K562 (cell line): ENCODE measurements at regions not wholly inside any gene's neighbourhood (a gene's known extent, or its start where the extent isn't known, plus 50 kb on each side); places are given as distances from the start of the nearest gene placed in this dataset.

Source experiments
- ATAC-seq: fragments of 200-7000 bp; cut with Tn5 transposase; 3 replicates; pipeline ENCODE4 v1.9.1; 2020; ENCODE audit warnings: moderate library complexity
- BruUV-seq: library from RNA; stranded (reverse); fragments of 400-500 nt; replicated peaks from 2 replicates; lab custom pipeline; 2021; lab: Mats Ljungman, UMichigan
- CTCF ChIA-PET: fragments of 300-600 bp; formaldehyde crosslinking; extraction: SDS; loops from one replicate; lab custom pipeline; 2021; ENCODE audit warnings: low intra/inter-chr PET ratio; lab: Yijun Ruan, JAX
- POLR2A ChIA-PET: fragments of 300-600, 350-650 bp; sonication (Branson Sonifier 250); formaldehyde crosslinking; extraction: SDS; loops from one replicate; lab custom pipeline; 2021; ENCODE audit warnings: antibody characterized with exemption, inconsistent platforms; lab: Yijun Ruan, JAX
- DNase-seq, 4 experiments: peaks; one replicate each; pipeline versions ENCODE4 v3.0.0 to v3.0.0-alpha.2; 2011 to 2018; ENCODE audit warnings: low spot score in 3 of 4, mixed read lengths in 3 of 4; ENCODE audit errors: extremely low read depth in 1 of 4
- FAIRE-seq: peaks from 2 replicates; lab custom pipeline; 2011; peaks lifted over from hg19 to GRCh38; lab: Jason Lieb, UNC
- H2AFZ ChIP-seq: 2 replicates; pipeline ENCODE4 v1.6.0; 2011; ENCODE audit warnings: low read depth, low read length, control low read depth, inconsistent platforms
- H3K27ac ChIP-seq: fragments of 200-600 bp; 3 replicates; pipeline ENCODE4 v1.8.0; 2011; ENCODE audit warnings: low read depth, mild to moderate bottlenecking, control low read depth, inconsistent platforms, low read length, moderate library complexity, mixed read lengths; ENCODE audit errors: extremely low read depth
- H3K27me3 ChIP-seq, 2 experiments: fragments of 300-600 bp in 1 of 2; 2 replicates in 1 of 2; 3 replicates in 1 of 2; pipeline versions ENCODE4 v1.6.0 to v1.8.0; 2011; ENCODE audit warnings: inconsistent platforms in 2 of 2, low read length in 2 of 2, mild to moderate bottlenecking in 1 of 2, mixed read lengths in 1 of 2, moderate library complexity in 1 of 2; ENCODE audit not compliant: control insufficient read depth in 2 of 2, insufficient read depth in 2 of 2
- H3K36me3 ChIP-seq: fragments of 300-600 bp; 3 replicates; pipeline ENCODE4 v1.8.0; 2011; ENCODE audit warnings: mild to moderate bottlenecking, low read length, inconsistent platforms; ENCODE audit not compliant: control insufficient read depth, insufficient read depth
- H3K4me1 ChIP-seq, 2 experiments: fragments of 200-600 bp in 1 of 2; replicated peaks in 1 of 2; 2 replicates in 1 of 2; 3 replicates in 1 of 2; pipeline versions ENCODE4 v1.5.1 to v1.8.0; 2011; ENCODE audit warnings: inconsistent platforms in 2 of 2, low read length in 2 of 2, mild to moderate bottlenecking in 1 of 2, mixed read lengths in 1 of 2, moderate library complexity in 1 of 2; ENCODE audit not compliant: control insufficient read depth in 2 of 2, insufficient read depth in 2 of 2
- H3K4me2 ChIP-seq: 2 replicates; pipeline ENCODE4 v1.6.1; 2011; ENCODE audit warnings: low read length, control low read depth, inconsistent platforms, mixed read lengths; ENCODE audit not compliant: insufficient read depth
- H3K4me3 ChIP-seq: fragments of 200-600 bp; sonication (generic), shearing (Covaris generic); 2 replicates; pipeline ENCODE4 v1.5.1; 2016; ENCODE audit warnings: control low read depth, inconsistent platforms
- H3K79me2 ChIP-seq: fragments of 200-600 bp; 3 replicates; pipeline ENCODE4 v1.8.0; 2011; ENCODE audit warnings: low read length, inconsistent platforms; ENCODE audit not compliant: control insufficient read depth, insufficient read depth
- H3K9ac ChIP-seq, 2 experiments: 2 replicates each; pipeline versions ENCODE4 v1.6.0 to v1.6.1; 2011; ENCODE audit warnings: low read depth in 2 of 2, low read length in 2 of 2, control low read depth in 1 of 2, inconsistent platforms in 1 of 2, mild to moderate bottlenecking in 1 of 2, mixed read lengths in 1 of 2; ENCODE audit not compliant: insufficient read depth in 1 of 2
- H3K9me1 ChIP-seq: one replicate; pipeline ENCODE4 v1.6.0; 2011; ENCODE audit warnings: inconsistent platforms, mild to moderate bottlenecking, low read length, moderate library complexity; ENCODE audit not compliant: control insufficient read depth, insufficient read depth
- H3K9me3 ChIP-seq: replicated peaks from 2 replicates; pipeline ENCODE4 v1.5.1; 2011; ENCODE audit warnings: low read depth, low read length, inconsistent platforms; ENCODE audit not compliant: control insufficient read depth, insufficient read depth
- H4K20me1 ChIP-seq: replicated peaks from 2 replicates; pipeline ENCODE4 v1.6.1; 2011; ENCODE audit warnings: low read length, inconsistent platforms, mixed read lengths; ENCODE audit not compliant: control insufficient read depth, insufficient read depth
- FOXJ3 ChIP-seq: sonication (generic); formaldehyde crosslinking; IDR thresholded peaks from 2 replicates; pipeline ENCODE4 v1.4.0; 2020; ENCODE audit warnings: mild to moderate bottlenecking, missing genetic modification reagents
- GATAD2A ChIP-seq: fragments of 450-650 bp; IDR thresholded peaks from 2 replicates; pipeline ENCODE4 v1.6.1; 2017
- POLR2H ChIP-seq: IDR thresholded peaks from 2 replicates; pipeline ENCODE4 v1.6.1; 2016; ENCODE audit warnings: missing genetic modification characterization, low read depth, mild to moderate bottlenecking, control low read depth, missing compliant biosample characterization, moderate library complexity
- SAFB2 ChIP-seq: fragments of 200-400 bp; formaldehyde crosslinking; IDR thresholded peaks from 2 replicates; pipeline ENCODE4 v1.6.1; 2018; ENCODE audit warnings: borderline replicate concordance, low read length, low read depth, moderate library complexity; ENCODE audit not compliant: severe bottlenecking
- ZBTB7A ChIP-seq: IDR thresholded peaks from 2 replicates; pipeline ENCODE4 v1.6.1; 2011; ENCODE audit warnings: low read depth, mild to moderate bottlenecking, low read length, moderate library complexity, borderline replicate concordance; ENCODE audit not compliant: control insufficient read depth
- ZKSCAN3 ChIP-seq: fragments of 250-450 bp; sonication (Bioruptor Pico); IDR thresholded peaks from 2 replicates; pipeline ENCODE4 v1.4.0; 2020
- WGBS: fragments of 100-300 bp; shearing (Covaris generic); methylation state at CpG from one replicate; pipeline ENCODE4 v1.1.6; 2016; ENCODE audit warnings: low coverage, mixed read lengths; ENCODE audit not compliant: insufficient coverage; ENCODE audit errors: missing lambda C conversion rate; 5-methylcytosine and 5-hydroxymethylcytosine counted together
- in situ Hi-C: fragments of 300-500 bp; cut with MboI; formaldehyde crosslinking; loops from 4 replicates; pipeline ENCODE4 v1.15.0; 2018; ENCODE audit warnings: inconsistent platforms, mixed read lengths
- intact Hi-C: fragments of 100-400 bp; cut with micrococcal nuclease; formaldehyde crosslinking; loops from 2 replicates; pipeline ENCODE4 v1.14.2; 2022
- TF ChIP-seq, protein P1 (sequence below): IDR thresholded peaks from 3 replicates; pipeline ENCODE4 v1.6.1; 2011; ENCODE audit warnings: borderline replicate concordance, mild to moderate bottlenecking, moderate library complexity; ENCODE audit not compliant: insufficient read length; ENCODE audit errors: extremely low read depth
- TF ChIP-seq, protein P2 (sequence below): fragments of 250-450 bp; sonication (Bioruptor Pico); IDR thresholded peaks from 2 replicates; pipeline ENCODE4 v1.4.0; 2020; ENCODE audit warnings: borderline replicate concordance
- TF ChIP-seq, protein P3 (sequence below): fragments of 450-650 bp; IDR thresholded peaks from 2 replicates; pipeline ENCODE4 v1.6.1; 2016; ENCODE audit warnings: low read depth, mild to moderate bottlenecking, moderate library complexity
- TF ChIP-seq, protein P4 (sequence below): fragments of 250-450 bp; sonication (Bioruptor Pico); IDR thresholded peaks from 2 replicates; pipeline ENCODE4 v1.4.0; 2020; ENCODE audit warnings: mild to moderate bottlenecking, moderate library complexity

DNA sequence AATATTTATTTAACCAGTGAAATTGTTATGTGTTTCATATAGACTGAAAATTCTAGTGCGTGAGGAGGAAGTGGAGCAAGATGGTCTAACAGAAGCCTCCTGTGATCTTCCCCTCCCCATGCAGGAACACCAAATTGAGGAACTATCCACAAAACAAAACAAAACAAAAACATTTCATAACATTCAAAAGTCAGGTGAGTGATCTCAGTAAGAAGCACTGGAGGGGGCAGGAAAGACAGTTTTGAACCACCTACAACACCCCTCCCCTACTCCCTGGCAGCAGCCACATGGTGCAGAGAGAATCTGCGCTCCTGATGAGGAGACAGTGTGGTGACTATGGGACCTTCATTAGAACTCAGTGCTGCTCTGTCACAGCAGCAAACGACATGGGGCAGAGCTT lies 221.9 kb upstream of the SEMA3C start (continued):
- TF ChIP-seq, protein P1, sequence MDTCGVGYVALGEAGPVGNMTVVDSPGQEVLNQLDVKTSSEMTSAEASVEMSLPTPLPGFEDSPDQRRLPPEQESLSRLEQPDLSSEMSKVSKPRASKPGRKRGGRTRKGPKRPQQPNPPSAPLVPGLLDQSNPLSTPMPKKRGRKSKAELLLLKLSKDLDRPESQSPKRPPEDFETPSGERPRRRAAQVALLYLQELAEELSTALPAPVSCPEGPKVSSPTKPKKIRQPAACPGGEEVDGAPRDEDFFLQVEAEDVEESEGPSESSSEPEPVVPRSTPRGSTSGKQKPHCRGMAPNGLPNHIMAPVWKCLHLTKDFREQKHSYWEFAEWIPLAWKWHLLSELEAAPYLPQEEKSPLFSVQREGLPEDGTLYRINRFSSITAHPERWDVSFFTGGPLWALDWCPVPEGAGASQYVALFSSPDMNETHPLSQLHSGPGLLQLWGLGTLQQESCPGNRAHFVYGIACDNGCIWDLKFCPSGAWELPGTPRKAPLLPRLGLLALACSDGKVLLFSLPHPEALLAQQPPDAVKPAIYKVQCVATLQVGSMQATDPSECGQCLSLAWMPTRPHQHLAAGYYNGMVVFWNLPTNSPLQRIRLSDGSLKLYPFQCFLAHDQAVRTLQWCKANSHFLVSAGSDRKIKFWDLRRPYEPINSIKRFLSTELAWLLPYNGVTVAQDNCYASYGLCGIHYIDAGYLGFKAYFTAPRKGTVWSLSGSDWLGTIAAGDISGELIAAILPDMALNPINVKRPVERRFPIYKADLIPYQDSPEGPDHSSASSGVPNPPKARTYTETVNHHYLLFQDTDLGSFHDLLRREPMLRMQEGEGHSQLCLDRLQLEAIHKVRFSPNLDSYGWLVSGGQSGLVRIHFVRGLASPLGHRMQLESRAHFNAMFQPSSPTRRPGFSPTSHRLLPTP: no peak
- TF ChIP-seq, all 486 proteins: peak for 0

DNA sequence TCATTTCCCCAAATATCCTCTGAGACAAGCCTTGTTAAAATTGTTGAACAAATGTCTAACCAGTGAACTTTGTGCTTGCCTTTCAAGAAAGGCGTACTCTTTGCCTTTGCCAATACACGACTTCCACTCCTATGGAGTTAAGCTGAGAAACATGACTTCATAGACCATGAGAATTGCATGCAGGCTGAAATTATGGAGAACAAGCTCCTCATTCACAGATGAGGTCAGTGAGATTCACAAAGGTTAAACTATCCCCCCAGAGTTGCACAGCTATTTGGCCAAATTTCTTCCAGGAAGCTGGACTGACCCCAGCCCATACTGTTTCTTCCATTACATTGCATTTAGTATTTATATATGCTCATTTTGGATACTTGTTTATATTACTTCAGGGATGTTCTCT lies 221.4 kb upstream of the SEMA3C start:
- FAIRE-seq (no peak), ATAC-seq (no peak), DNase-seq (no peak)
- Histone ChIP-seq H3K4me3 (no peak overlapping the region), H3K36me3 (no peaks in the 10 kb centered on the region), H3K4me2 (no peak overlapping the region), H3K27ac (no peak overlapping the region), H4K20me1 (no peaks in the 10 kb centered on the region), H3K9me1 (no peaks in the 10 kb centered on the region), H3K27me3 (no peaks in the 10 kb centered on the region), H3K9ac (no peak overlapping the region), H3K79me2 (no peaks in the 10 kb centered on the region), H3K9me3 (no peaks in the 10 kb centered on the region), H3K4me1 (no peaks in the 10 kb centered on the region), H2AFZ (no peak overlapping the region)
- intact Hi-C loops: no loop called here
- CTCF ChIA-PET: no interaction called here
- no peak for TF ChIP-seq FOXJ3 (CRISPR knock-in tag)
- no peak for TF ChIP-seq ZBTB7A
- TF ChIP-seq, protein P2, sequence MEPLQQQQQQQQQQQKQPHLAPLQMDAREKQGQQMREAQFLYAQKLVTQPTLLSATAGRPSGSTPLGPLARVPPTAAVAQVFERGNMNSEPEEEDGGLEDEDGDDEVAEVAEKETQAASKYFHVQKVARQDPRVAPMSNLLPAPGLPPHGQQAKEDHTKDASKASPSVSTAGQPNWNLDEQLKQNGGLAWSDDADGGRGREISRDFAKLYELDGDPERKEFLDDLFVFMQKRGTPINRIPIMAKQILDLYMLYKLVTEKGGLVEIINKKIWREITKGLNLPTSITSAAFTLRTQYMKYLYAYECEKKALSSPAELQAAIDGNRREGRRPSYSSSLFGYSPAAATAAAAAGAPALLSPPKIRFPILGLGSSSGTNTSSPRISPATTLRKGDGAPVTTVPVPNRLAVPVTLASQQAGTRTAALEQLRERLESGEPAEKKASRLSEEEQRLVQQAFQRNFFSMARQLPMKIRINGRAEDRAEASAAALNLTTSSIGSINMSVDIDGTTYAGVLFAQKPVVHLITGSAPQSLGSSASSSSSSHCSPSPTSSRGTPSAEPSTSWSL: no peak
- no peak for TF ChIP-seq SAFB2
- TF ChIP-seq GATAD2A: no peak
- no peak for TF ChIP-seq POLR2H (tag)
- no peak for TF ChIP-seq ZKSCAN3 (CRISPR knock-in tag)
- TF ChIP-seq, protein P3, sequence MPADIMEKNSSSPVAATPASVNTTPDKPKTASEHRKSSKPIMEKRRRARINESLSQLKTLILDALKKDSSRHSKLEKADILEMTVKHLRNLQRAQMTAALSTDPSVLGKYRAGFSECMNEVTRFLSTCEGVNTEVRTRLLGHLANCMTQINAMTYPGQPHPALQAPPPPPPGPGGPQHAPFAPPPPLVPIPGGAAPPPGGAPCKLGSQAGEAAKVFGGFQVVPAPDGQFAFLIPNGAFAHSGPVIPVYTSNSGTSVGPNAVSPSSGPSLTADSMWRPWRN: no peak
- TF ChIP-seq, protein P4, sequence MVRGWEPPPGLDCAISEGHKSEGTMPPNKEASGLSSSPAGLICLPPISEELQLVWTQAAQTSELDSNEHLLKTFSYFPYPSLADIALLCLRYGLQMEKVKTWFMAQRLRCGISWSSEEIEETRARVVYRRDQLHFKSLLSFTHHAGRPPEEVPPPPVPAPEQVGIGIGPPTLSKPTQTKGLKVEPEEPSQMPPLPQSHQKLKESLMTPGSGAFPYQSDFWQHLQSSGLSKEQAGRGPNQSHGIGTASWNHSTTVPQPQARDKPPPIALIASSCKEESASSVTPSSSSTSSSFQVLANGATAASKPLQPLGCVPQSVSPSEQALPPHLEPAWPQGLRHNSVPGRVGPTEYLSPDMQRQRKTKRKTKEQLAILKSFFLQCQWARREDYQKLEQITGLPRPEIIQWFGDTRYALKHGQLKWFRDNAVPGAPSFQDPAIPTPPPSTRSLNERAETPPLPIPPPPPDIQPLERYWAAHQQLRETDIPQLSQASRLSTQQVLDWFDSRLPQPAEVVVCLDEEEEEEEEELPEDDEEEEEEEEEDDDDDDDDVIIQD: no peak
- BruUV-seq: no TSS peak
- POLR2A ChIA-PET: no interaction called here
- 9% methylated on average over 2 of the region's 2 CpGs for WGBS
- in situ Hi-C loops: no loop called here
